ENCODE measurements at regions not wholly inside any gene's neighbourhood (a gene's known extent, or its start where the extent isn't known, plus 50 kb on each side); places are given as distances from the start of the nearest gene placed in this dataset.

DNA sequence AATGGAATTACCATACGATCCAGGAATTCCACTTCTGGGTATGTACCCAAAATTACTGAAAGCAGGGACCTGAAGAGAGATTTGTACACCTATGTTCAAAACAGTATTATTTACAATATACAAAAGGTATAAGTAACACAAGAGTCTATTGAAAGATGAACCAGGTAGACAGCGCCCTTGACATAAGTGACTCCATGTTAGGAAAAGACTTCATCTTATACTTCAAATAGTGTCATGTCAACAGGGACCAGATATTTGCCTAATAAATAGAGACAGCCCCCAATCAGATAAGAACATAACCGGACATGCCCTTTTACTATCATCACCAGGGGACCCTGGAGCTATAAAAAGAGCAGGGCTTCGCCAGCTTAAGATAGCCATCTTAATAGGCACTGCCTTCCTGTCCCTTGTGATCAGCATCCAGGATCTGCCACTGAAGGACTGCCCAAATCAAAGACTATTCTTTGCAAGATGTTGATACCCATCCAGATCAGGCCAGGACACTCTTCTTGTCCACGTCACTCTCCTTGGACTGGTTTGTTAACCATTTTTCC is 309.0 kb upstream of the SULF2 start:
- H3K4me3 ChIP-seq (ENCODE audit: low read length), result no peak overlapping the region
- peaks cover 2% of the 10 kb centered on the region; the same call in 1 of the 2 replicates for H3K36me3 ChIP-seq (ENCODE audit: control insufficient read depth, insufficient read depth, low read length)
- H3K27me3 ChIP-seq (ENCODE audit: control insufficient read depth, insufficient read depth, low read length), result no peaks in the 10 kb centered on the region
- no peaks in the 10 kb centered on the region for H3K4me1 ChIP-seq (ENCODE audit: control insufficient read depth, insufficient read depth, low read length)
- no peak overlapping the region for H3K27ac ChIP-seq (ENCODE audit: low read length)
- no peaks in the 10 kb centered on the region for H3K9me3 ChIP-seq (ENCODE audit: control insufficient read depth, insufficient read depth, low read length)
- WGBS (ENCODE audit: insufficient coverage, insufficient read length), result no CpG with 5 or more reads among the region's 5 CpGs
- DNase-seq (ENCODE audit: low read depth, low spot score), result no peak

DNA sequence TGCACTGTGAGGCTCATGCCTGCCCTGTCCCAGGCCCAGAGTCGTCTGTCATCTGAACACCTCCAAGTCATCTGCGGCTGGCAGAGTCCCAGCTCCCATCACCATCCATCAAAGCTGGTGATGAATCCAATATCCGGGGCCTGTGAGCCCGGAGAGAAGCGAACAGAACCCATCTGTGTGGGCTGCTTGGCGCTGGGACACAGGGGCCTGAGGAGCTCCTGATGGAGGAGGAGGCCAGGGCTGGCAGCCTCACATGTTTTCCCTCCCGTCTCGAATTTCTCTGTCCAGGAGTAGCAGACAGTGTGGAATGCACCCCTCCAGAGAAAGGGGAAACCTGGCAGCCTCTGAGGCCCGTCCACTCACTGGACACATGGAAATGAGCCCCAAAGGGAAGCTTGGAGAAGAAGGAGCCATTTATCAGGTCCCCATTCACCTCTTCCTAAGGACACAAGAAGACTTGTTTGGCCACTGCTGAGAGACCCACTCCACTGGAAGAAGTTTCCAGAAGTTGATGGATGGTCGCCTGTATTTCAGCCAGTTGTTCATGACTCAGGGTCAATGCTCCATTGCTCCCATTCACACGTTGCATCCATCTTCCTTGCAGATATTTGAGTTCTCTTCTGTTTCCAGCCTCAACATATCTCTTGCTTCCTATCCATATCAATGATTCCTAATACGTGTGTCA is 307.5 kb upstream of the SULF2 start:
- Histone ChIP-seq H3K4me3 (ENCODE audit: low read length) (no peak overlapping the region), H3K27ac (ENCODE audit: low read length) (no peak overlapping the region), H3K36me3 (ENCODE audit: control insufficient read depth, insufficient read depth, low read length) (peaks cover 2% of the 10 kb centered on the region; the same call in 1 of the 2 replicates), H3K9me3 (ENCODE audit: control insufficient read depth, insufficient read depth, low read length) (no peaks in the 10 kb centered on the region), H3K4me1 (ENCODE audit: control insufficient read depth, insufficient read depth, low read length) (no peaks in the 10 kb centered on the region), H3K27me3 (ENCODE audit: control insufficient read depth, insufficient read depth, low read length) (no peaks in the 10 kb centered on the region)
- no peak for DNase-seq (ENCODE audit: low read depth, low spot score)
- WGBS (ENCODE audit: insufficient coverage, insufficient read length), result no CpG with 5 or more reads among the region's 12 CpGs

DNA sequence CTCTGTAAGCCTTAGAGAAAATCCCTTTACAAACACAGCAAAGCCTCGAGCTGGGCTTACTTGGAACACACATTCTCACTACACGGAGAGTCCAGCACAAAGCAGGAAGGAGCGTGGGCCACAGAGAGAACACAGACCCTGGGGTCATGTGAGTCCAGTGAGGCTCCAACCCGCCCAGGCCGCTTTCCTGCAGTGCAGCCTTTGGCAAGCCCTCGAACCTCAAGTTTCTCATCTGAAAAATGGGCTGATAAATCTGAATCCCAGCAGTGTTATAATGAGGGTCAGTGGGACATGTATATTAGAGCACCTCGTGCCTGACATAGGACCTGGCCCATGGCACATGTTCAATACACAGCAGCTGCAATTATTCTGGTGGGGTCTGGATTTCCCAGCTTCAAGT is 305.5 kb upstream of the SULF2 start:
- H3K36me3 ChIP-seq (ENCODE audit: control insufficient read depth, insufficient read depth, low read length), result no peaks in the 10 kb centered on the region
- no peak overlapping the region for H3K27ac ChIP-seq (ENCODE audit: low read length)
- DNase-seq (ENCODE audit: low read depth, low spot score), result no peak
- H3K4me1 ChIP-seq (ENCODE audit: control insufficient read depth, insufficient read depth, low read length), result no peaks in the 10 kb centered on the region
- no CpG with 5 or more reads among the region's 7 CpGs for WGBS (ENCODE audit: insufficient coverage, insufficient read length)
- H3K4me3 ChIP-seq (ENCODE audit: low read length), result no peak overlapping the region
- no peaks in the 10 kb centered on the region for H3K27me3 ChIP-seq (ENCODE audit: control insufficient read depth, insufficient read depth, low read length)
- no peaks in the 10 kb centered on the region for H3K9me3 ChIP-seq (ENCODE audit: control insufficient read depth, insufficient read depth, low read length)

DNA sequence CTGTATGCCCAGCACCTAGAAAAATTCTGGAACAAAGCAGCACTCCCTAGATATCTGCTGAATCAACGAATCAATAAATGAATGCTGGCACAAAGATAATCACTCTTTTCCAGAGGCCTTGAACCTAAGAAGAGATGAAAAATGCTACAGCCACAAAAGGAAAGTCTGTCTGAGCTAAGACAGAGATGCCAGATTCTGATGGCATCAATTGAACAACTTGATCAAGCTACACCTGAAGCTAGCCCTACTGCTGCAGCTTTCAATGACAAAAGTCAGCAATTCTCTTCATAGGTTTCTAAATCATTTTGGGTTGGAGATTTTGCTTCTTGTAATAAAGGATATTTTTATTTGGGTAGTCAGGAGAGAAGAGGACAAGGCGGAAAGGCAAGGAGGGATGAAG is 305.0 kb upstream of the SULF2 start:
- WGBS (ENCODE audit: insufficient coverage, insufficient read length), result 100% methylated on average over 1 of the region's 2 CpGs
- no peaks in the 10 kb centered on the region for H3K9me3 ChIP-seq (ENCODE audit: control insufficient read depth, insufficient read depth, low read length)
- no peaks in the 10 kb centered on the region for H3K36me3 ChIP-seq (ENCODE audit: control insufficient read depth, insufficient read depth, low read length)
- no peaks in the 10 kb centered on the region for H3K4me1 ChIP-seq (ENCODE audit: control insufficient read depth, insufficient read depth, low read length)
- no peak for DNase-seq (ENCODE audit: low read depth, low spot score)
- no peaks in the 10 kb centered on the region for H3K27me3 ChIP-seq (ENCODE audit: control insufficient read depth, insufficient read depth, low read length)
- H3K4me3 ChIP-seq (ENCODE audit: low read length), result no peak overlapping the region
- H3K27ac ChIP-seq (ENCODE audit: low read length), result no peak overlapping the region

DNA sequence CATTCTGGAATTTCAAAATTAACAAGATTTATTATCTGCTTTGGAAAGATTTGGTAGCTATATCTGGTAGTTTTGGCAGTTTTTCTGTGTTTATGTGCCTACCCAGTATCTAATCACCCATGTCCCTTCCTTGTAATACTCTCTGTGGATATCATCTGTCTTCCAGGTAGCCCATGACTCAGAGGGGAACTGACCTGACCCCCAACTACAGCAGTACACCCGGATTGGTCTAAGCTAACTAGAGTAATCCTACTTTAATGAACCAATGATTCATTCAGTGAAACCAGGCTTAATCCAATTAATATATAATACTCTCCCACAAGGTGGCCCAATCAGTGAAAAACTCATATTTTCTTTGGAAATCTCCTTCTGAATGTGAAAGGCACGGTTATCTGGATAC is 295.3 kb upstream of the SULF2 start:
- Histone ChIP-seq H3K27me3 (ENCODE audit: control insufficient read depth, insufficient read depth, low read length) (no peaks in the 10 kb centered on the region), H3K36me3 (ENCODE audit: control insufficient read depth, insufficient read depth, low read length) (no peaks in the 10 kb centered on the region), H3K27ac (ENCODE audit: low read length) (no peak overlapping the region), H3K4me1 (ENCODE audit: control insufficient read depth, insufficient read depth, low read length) (no peaks in the 10 kb centered on the region), H3K4me3 (ENCODE audit: low read length) (no peak overlapping the region), H3K9me3 (ENCODE audit: control insufficient read depth, insufficient read depth, low read length) (no peaks in the 10 kb centered on the region)
- DNase-seq (ENCODE audit: low read depth, low spot score), result no peak
- WGBS (ENCODE audit: insufficient coverage, insufficient read length), result no CpG with 5 or more reads among the region's 2 CpGs

DNA sequence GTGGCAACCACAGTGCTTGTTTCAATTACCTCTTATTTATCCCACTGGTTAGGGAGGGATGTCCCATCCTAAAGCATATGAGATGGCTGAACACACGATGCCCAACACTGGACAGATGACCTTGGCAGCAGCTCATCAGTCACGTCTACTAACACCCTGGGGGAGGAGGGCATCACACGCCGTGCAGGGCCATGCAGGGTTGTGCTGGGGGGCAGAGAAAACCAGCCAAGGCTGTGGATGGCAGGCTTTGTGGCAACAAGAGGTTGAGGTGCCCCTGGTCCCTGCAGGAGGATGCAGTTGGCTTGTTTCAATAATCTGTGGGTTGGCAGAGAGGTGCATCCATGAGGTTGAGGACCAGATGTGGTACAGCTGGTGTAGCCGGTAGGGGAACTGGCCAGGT is 293.7 kb upstream of the SULF2 start:
- DNase-seq (ENCODE audit: low read depth, low spot score), result no peak
- H3K4me1 ChIP-seq (ENCODE audit: control insufficient read depth, insufficient read depth, low read length), result no peaks in the 10 kb centered on the region
- H3K27ac ChIP-seq (ENCODE audit: low read length), result no peak overlapping the region
- H3K36me3 ChIP-seq (ENCODE audit: control insufficient read depth, insufficient read depth, low read length), result no peaks in the 10 kb centered on the region
- no peaks in the 10 kb centered on the region for H3K9me3 ChIP-seq (ENCODE audit: control insufficient read depth, insufficient read depth, low read length)
- no peaks in the 10 kb centered on the region for H3K27me3 ChIP-seq (ENCODE audit: control insufficient read depth, insufficient read depth, low read length)
- WGBS (ENCODE audit: insufficient coverage, insufficient read length), result no CpG with 5 or more reads among the region's 5 CpGs
- H3K4me3 ChIP-seq (ENCODE audit: low read length), result no peak overlapping the region

DNA sequence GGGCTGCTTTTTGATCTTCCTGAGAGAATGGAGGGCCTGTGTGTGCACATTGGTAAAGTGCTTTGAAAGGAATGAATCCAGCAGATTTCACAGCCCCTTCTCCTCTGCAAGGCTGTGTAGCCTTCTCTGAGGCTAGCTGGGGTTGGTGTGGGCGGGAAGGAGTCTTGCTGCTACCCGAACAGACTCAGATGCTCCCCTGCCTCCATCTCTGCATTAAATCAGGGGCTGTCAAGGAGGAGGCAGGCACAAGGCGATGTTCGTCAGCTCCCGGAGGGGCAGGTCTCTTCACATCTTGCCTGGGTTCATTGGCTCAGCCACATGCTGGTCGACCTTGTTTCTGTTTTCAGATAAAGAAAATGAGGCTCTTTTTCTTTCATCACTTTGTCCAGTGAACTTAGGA is 291.5 kb upstream of the SULF2 start:
- H3K4me3 ChIP-seq (ENCODE audit: low read length), result no peak overlapping the region
- H3K27ac ChIP-seq (ENCODE audit: low read length), result no peak overlapping the region
- no peaks in the 10 kb centered on the region for H3K36me3 ChIP-seq (ENCODE audit: control insufficient read depth, insufficient read depth, low read length)
- no peaks in the 10 kb centered on the region for H3K4me1 ChIP-seq (ENCODE audit: control insufficient read depth, insufficient read depth, low read length)
- no CpG with 5 or more reads among the region's 6 CpGs for WGBS (ENCODE audit: insufficient coverage, insufficient read length)
- H3K27me3 ChIP-seq (ENCODE audit: control insufficient read depth, insufficient read depth, low read length), result no peaks in the 10 kb centered on the region
- no peaks in the 10 kb centered on the region for H3K9me3 ChIP-seq (ENCODE audit: control insufficient read depth, insufficient read depth, low read length)
- no peak for DNase-seq (ENCODE audit: low read depth, low spot score)

DNA sequence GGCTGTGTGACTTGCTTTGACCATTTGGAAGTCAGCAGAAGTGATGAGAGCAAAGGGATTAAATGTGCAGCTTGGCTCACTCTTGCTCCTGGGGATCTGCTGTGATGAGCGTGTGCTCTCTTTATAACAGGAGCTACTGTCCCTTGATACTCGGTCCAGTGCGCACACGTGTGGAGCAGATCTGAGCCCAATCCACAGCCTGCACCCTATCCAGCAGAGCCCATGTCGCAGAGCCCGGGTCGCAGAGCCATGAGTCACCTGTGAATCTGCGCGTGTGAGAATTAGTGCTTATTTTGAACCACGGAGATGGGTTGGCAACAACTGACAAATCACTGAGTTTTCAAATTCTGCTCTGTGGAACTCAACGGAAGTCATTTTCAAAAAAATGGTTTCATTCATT is 291.0 kb upstream of the SULF2 start:
- no CpG with 5 or more reads among the region's 11 CpGs for WGBS (ENCODE audit: insufficient coverage, insufficient read length)
- DNase-seq (ENCODE audit: low read depth, low spot score), result no peak
- Histone ChIP-seq H3K36me3 (ENCODE audit: control insufficient read depth, insufficient read depth, low read length) (no peaks in the 10 kb centered on the region), H3K4me3 (ENCODE audit: low read length) (no peak overlapping the region), H3K9me3 (ENCODE audit: control insufficient read depth, insufficient read depth, low read length) (no peaks in the 10 kb centered on the region), H3K27me3 (ENCODE audit: control insufficient read depth, insufficient read depth, low read length) (no peaks in the 10 kb centered on the region), H3K4me1 (ENCODE audit: control insufficient read depth, insufficient read depth, low read length) (no peaks in the 10 kb centered on the region), H3K27ac (ENCODE audit: low read length) (no peak overlapping the region)

DNA sequence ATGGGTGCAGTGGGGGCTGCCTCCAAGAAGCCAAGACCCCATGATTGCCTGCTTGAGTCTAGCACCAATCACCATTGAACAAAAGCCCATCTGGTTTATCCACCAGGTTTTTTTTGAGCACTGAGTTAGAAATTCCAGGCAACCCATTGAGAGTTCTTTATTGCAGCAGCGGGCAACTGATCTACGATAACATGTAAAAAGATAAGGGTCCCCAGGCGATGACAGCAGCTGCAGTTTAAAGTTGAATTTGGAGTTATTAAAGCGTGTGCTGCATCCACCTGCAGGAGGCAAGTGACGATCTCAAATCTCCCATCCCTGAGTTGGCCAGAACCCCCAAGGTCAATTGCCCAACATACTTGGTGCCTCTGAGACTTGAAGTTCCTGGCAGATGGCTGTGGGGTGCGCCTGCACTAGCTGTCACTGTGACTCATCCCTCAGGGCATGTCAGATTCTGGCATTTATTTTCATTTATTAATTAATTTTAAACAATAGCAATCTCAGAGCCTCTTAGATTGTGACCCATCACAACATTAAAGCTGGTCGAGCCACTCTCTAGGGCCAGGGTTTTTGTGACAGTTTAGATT is 290.4 kb upstream of the SULF2 start:
- no peak overlapping the region for H3K4me3 ChIP-seq (ENCODE audit: low read length)
- no peak overlapping the region for H3K27ac ChIP-seq (ENCODE audit: low read length)
- WGBS (ENCODE audit: insufficient coverage, insufficient read length), result no CpG with 5 or more reads among the region's 7 CpGs
- H3K9me3 ChIP-seq (ENCODE audit: control insufficient read depth, insufficient read depth, low read length), result no peaks in the 10 kb centered on the region
- DNase-seq (ENCODE audit: low read depth, low spot score), result no peak
- H3K36me3 ChIP-seq (ENCODE audit: control insufficient read depth, insufficient read depth, low read length), result no peaks in the 10 kb centered on the region
- H3K27me3 ChIP-seq (ENCODE audit: control insufficient read depth, insufficient read depth, low read length), result no peaks in the 10 kb centered on the region
- no peaks in the 10 kb centered on the region for H3K4me1 ChIP-seq (ENCODE audit: control insufficient read depth, insufficient read depth, low read length)

DNA sequence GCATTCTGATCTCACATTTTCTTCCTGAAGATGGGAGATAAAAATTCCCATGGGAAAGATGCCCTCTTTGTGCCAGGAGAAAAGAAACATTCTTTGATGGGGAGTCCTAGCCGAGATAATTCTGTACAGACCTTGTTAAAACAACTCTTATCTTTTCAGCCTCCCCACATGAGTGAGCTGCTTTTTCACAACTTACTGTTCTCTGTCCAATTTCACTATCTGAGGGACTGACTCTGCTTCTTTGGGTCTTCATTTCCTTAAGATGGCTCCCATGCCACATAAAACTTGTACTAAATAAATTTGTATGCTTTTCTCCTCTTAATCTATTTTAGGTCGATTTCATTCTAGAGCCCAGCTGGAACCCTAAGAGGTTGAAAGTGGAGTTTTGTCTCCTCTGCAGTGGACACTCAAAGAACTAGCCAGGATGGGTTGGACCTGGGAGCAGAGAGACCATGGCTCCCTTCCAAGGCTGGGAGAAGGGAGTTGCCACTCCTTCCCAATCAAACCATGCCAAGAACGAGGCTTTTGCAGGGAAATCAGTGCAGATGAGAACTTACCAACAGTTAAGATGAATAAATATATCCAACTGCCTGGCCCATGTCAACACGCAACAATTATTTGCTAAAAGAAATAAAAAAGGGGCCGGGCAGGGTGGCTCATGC is 285.8 kb upstream of the SULF2 start:
- H3K4me3 ChIP-seq (ENCODE audit: low read length), result no peak overlapping the region
- H3K4me1 ChIP-seq (ENCODE audit: control insufficient read depth, insufficient read depth, low read length), result no peaks in the 10 kb centered on the region
- H3K27me3 ChIP-seq (ENCODE audit: control insufficient read depth, insufficient read depth, low read length), result no peaks in the 10 kb centered on the region
- no peaks in the 10 kb centered on the region for H3K36me3 ChIP-seq (ENCODE audit: control insufficient read depth, insufficient read depth, low read length)
- H3K27ac ChIP-seq (ENCODE audit: low read length), result no peak overlapping the region
- WGBS (ENCODE audit: insufficient coverage, insufficient read length), result no CpG with 5 or more reads among the region's 5 CpGs
- H3K9me3 ChIP-seq (ENCODE audit: control insufficient read depth, insufficient read depth, low read length), result no peaks in the 10 kb centered on the region
- DNase-seq (ENCODE audit: low read depth, low spot score), result no peak
